AG04450 (cell line): ENCODE measurements at regions not wholly inside any gene's neighbourhood (a gene's known extent, or its start where the extent isn't known, plus 50 kb on each side); places are given as distances from the start of the nearest gene placed in this dataset.

ENCODE experiments used
- CTCF ChIA-PET: fragments of 300-600, 350-600 bp; formaldehyde crosslinking; extraction: SDS; loops from one replicate; lab custom pipeline; 2022; ENCODE audit warnings: antibody characterized with exemption, inconsistent platforms; lab: Charles Lee
- POLR2A ChIA-PET: fragments of 350-600 bp; formaldehyde crosslinking; extraction: SDS; loops from one replicate; lab custom pipeline; 2021; ENCODE audit warnings: antibody characterized with exemption, inconsistent platforms; lab: Yijun Ruan, JAX
- DNase-seq: peaks from one replicate; pipeline ENCODE4 v3.0.0-alpha.2; 2011; ENCODE audit warnings: low read depth, low spot score
- H3K27ac ChIP-seq: one replicate; pipeline ENCODE4 v1.5.1; 2012; ENCODE audit warnings: low read depth, low read length, control low read depth
- H3K27me3 ChIP-seq: one replicate; pipeline ENCODE4 v1.6.0; 2012; ENCODE audit warnings: low read length; ENCODE audit not compliant: control insufficient read depth, insufficient read depth
- H3K4me3 ChIP-seq: 2 replicates; pipeline ENCODE4 v1.5.1; 2011; ENCODE audit warnings: mild to moderate bottlenecking, low read depth, low read length, control low read depth
- H3K9me3 ChIP-seq: 2 replicates; pipeline ENCODE4 v1.5.1; 2012; ENCODE audit warnings: low read length; ENCODE audit not compliant: control insufficient read depth, insufficient read depth
- TF ChIP-seq, protein P1 (sequence below): IDR thresholded peaks from 2 replicates; pipeline ENCODE4 v1.5.1; 2011; ENCODE audit warnings: low read depth, low read length, control low read depth, inconsistent platforms

DNA sequence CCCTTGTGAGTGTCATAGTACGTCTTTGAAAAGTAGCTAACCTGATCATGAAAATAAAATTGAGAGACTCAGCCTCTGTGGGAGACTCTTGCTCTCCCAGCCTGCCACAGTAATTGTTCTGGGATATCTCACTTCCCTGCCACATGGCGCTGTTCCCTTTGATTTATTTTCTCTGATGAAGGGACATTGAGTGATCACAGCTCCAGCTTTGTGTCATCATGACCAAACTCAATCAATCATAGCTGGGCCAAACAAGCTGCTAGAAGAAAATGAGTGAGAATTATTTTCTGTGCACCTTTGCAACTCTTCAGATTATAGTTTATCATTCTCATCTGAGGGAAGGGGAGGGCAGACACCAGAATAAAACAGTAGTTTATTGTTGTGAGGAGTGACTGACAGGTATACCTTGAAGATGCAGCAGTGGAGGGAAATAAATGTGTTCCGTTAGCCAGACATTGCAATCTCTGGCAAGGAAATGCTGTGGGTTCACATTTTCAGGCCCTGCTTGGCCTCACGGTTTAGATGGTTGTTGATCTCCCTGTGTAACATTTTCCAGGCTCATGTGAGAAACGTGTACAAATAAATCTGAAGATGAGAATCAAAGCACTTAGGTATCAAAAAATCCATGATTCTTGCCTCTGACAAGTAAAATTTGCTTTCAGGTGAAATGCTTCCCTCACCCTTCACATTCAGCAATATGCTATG is 174.7 kb upstream of the FBXL17 start:
- no peaks in the 10 kb centered on the region for H3K27me3 ChIP-seq
- ChIA-PET CTCF (no interaction called here), POLR2A (no interaction called here)
- no peaks in the 10 kb centered on the region for H3K9me3 ChIP-seq
- no peak for DNase-seq
- no peak overlapping the region for H3K27ac ChIP-seq
- TF ChIP-seq, protein P1, sequence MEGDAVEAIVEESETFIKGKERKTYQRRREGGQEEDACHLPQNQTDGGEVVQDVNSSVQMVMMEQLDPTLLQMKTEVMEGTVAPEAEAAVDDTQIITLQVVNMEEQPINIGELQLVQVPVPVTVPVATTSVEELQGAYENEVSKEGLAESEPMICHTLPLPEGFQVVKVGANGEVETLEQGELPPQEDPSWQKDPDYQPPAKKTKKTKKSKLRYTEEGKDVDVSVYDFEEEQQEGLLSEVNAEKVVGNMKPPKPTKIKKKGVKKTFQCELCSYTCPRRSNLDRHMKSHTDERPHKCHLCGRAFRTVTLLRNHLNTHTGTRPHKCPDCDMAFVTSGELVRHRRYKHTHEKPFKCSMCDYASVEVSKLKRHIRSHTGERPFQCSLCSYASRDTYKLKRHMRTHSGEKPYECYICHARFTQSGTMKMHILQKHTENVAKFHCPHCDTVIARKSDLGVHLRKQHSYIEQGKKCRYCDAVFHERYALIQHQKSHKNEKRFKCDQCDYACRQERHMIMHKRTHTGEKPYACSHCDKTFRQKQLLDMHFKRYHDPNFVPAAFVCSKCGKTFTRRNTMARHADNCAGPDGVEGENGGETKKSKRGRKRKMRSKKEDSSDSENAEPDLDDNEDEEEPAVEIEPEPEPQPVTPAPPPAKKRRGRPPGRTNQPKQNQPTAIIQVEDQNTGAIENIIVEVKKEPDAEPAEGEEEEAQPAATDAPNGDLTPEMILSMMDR = no peak
- no peak overlapping the region for H3K4me3 ChIP-seq

DNA sequence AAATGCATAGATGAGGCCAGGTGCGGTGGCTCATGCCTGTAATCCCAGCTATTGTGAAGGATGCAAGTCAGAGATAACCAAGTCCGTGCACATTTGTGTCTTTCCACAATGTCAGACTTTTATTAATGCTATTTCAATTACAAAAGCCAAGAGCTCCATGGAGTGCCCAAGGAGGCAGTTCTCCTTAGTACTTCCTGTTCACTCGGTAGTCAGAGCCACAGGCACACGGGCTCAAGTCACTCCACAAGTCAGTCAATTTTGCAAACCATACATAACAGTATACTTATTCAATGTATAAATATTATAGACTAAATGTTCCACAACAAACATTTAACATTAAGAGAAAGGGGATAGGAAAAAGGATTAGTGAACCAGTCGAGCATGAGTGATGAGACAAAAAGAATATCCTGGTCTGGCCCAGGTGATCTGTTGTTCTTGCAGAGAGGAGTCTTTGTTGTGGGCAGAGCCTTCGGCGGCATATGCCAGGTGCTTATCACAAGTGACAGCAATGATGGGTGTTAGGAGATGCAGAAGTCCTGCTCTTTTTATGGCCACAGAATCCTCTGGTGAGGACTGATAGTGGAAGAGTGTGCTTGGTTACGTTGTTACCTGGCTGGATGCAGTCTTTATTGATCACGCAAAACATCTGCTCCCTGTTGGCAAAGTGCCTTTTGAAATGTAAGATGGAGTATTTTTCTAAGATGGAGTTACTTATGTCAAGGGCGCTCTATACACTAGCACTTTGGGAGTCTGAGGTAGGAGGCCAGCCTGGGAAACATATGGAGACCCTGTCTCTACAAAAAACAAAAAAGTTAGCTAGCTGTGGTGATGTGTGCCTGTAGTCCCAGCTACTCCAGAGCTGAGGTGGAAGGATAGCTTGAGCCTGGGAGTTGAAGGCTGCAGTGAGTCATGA is 167.0 kb upstream of the FBXL17 start:
- ChIA-PET CTCF (no interaction called here), POLR2A (no interaction called here)
- TF ChIP-seq, protein P1 = no peak
- H3K4me3 ChIP-seq = no peak overlapping the region
- H3K9me3 ChIP-seq = no peaks in the 10 kb centered on the region
- H3K27me3 ChIP-seq = no peaks in the 10 kb centered on the region
- DNase-seq = no peak
- no peak overlapping the region for H3K27ac ChIP-seq

DNA sequence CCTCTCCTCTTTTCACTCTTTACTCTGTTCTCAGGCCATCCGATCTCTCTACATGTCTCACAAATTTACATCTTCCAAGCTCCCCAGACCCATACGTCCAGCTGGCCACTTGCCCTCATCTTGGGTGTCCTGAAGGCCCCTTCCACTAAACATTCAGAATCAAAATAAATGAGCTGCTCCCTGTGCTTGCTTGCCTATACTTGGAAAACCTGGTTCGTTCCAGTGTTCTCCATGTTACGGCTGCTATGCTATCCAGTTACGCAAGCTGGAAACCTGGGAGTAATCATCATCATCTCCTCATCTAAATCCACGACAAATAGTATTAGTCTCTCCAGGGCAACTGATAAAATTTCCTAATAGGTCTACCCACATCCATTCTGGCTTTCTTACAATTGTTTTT is 165.0 kb upstream of the FBXL17 start:
- TF ChIP-seq, protein P1 = no peak
- Histone ChIP-seq H3K27ac (no peak overlapping the region), H3K4me3 (no peak overlapping the region), H3K27me3 (no peaks in the 10 kb centered on the region), H3K9me3 (no peaks in the 10 kb centered on the region)
- ChIA-PET CTCF (no interaction called here), POLR2A (no interaction called here)
- DNase-seq = no peak

DNA sequence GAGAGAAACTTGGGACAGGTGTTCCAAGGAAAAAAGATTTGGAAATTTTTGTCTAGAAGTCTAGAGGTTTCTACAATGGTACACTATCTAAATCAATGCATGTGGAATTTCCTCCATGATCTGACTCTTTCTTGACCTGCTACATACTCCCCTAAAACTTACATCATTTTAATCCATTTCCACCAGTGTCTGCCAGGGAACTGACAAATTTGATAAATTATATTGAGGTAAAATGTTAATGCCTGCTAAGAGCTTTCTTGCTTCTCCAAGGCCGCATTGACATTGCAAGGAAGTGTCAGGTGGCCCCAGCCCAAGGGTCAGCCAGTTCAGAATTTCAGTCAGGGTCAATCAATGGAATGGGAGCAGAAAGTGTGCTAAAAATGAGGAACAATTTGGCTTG is 163.4 kb upstream of the FBXL17 start:
- POLR2A ChIA-PET = no interaction called here

More for the DNA sequence above, 163.4 kb upstream of the FBXL17 start:
- no peak for DNase-seq
- Histone ChIP-seq H3K27ac (no peak overlapping the region), H3K4me3 (no peak overlapping the region), H3K9me3 (no peaks in the 10 kb centered on the region), H3K27me3 (no peaks in the 10 kb centered on the region)
- TF ChIP-seq, protein P1 = no peak
- CTCF ChIA-PET = no interaction called here
